Liver (tissue), 8 donors: ENCODE measurements at regions not wholly inside any gene's neighbourhood (a gene's known extent, or its start where the extent isn't known, plus 50 kb on each side); places are given as distances from the start of the nearest gene placed in this dataset.

Experiments used
- DNase-seq: peaks from one replicate; pipeline ENCODE4 v3.0.0-alpha.2; 2017; ENCODE audit warnings: low spot score
- H3K27ac ChIP-seq, 2 donors: one replicate each; pipeline ENCODE4 v1.7.0; 2013; ENCODE audit warnings: inconsistent platforms in 2 of 2, low read length in 2 of 2, control low read depth in 1 of 2, low read depth in 1 of 2, mild to moderate bottlenecking in 1 of 2
- H3K27me3 ChIP-seq, 4 donors: one replicate each; pipeline versions ENCODE4 v1.6.1 to v1.7.0; 2013; ENCODE audit warnings: low read length in 3 of 4, inconsistent platforms in 1 of 4, mild to moderate bottlenecking in 1 of 4, moderate library complexity in 1 of 4; ENCODE audit not compliant: control insufficient read depth in 4 of 4, insufficient read depth in 4 of 4
- H3K36me3 ChIP-seq, 4 donors: one replicate each; pipeline versions ENCODE4 v1.6.1 to v1.7.0; 2013; ENCODE audit warnings: low read length in 3 of 4, mild to moderate bottlenecking in 3 of 4, low read depth in 1 of 4, moderate library complexity in 1 of 4; ENCODE audit not compliant: control insufficient read depth in 4 of 4, insufficient read depth in 3 of 4
- H3K4me1 ChIP-seq, 4 donors: one replicate each; pipeline versions ENCODE4 v1.6.1 to v1.7.0; 2013; ENCODE audit warnings: low read length in 3 of 4, mild to moderate bottlenecking in 3 of 4, moderate library complexity in 1 of 4; ENCODE audit not compliant: control insufficient read depth in 4 of 4, insufficient read depth in 4 of 4
- H3K4me3 ChIP-seq, 3 donors: one replicate each; pipeline versions ENCODE4 v1.6.1 to v1.7.0; 2013; ENCODE audit warnings: low read length in 3 of 3, control low read depth in 1 of 3, low read depth in 1 of 3, mild to moderate bottlenecking in 1 of 3
- H3K9ac ChIP-seq, 2 donors: one replicate each; pipeline ENCODE4 v1.7.0; 2013; ENCODE audit warnings: low read length in 2 of 2, mild to moderate bottlenecking in 2 of 2, moderate library complexity in 2 of 2, control low read depth in 1 of 2, low read depth in 1 of 2
- H3K9me3 ChIP-seq, 4 donors: one replicate each; pipeline versions ENCODE4 v1.6.1 to v1.7.0; 2013; ENCODE audit warnings: low read length in 3 of 4; ENCODE audit not compliant: control insufficient read depth in 4 of 4
- EGR1 ChIP-seq, 2 donors: IDR thresholded peaks; 2 replicates each; pipeline ENCODE4 v1.6.1; 2016 to 2018; ENCODE audit warnings: antibody characterized with exemption in 2 of 2, low read depth in 2 of 2
- FOXA1 ChIP-seq: IDR thresholded peaks from 2 replicates; pipeline ENCODE4 v1.6.1; 2016; ENCODE audit warnings: antibody characterized with exemption
- FOXA2 ChIP-seq: IDR thresholded peaks from 2 replicates; pipeline ENCODE4 v1.6.1; 2016; ENCODE audit warnings: antibody characterized with exemption
- GABPA ChIP-seq, 2 donors: IDR thresholded peaks in 1 of 2; conservative IDR thresholded peaks in 1 of 2; 2 replicates each; pipeline ENCODE4 v1.6.1; 2016; ENCODE audit warnings: antibody characterized with exemption in 2 of 2, mild to moderate bottlenecking in 1 of 2, moderate library complexity in 1 of 2
- HNF4A ChIP-seq, 2 donors: conservative IDR thresholded peaks; 2 replicates each; pipeline ENCODE4 v1.6.1; 2016; ENCODE audit warnings: antibody characterized with exemption in 2 of 2, mild to moderate bottlenecking in 2 of 2
- HNF4G ChIP-seq: IDR thresholded peaks from 2 replicates; pipeline ENCODE4 v1.6.1; 2016; ENCODE audit warnings: antibody characterized with exemption
- JUND ChIP-seq, 2 donors: IDR thresholded peaks; 2 replicates each; pipeline ENCODE4 v1.6.1; 2016; ENCODE audit warnings: antibody characterized with exemption in 2 of 2
- NR2F2 ChIP-seq: IDR thresholded peaks from 2 replicates; pipeline ENCODE4 v1.6.1; 2016; ENCODE audit warnings: antibody characterized with exemption
- RAD21 ChIP-seq, 2 donors: IDR thresholded peaks; 2 replicates each; pipeline ENCODE4 v1.6.1; 2016; ENCODE audit warnings: antibody characterized with exemption in 2 of 2, mild to moderate bottlenecking in 2 of 2
- RXRA ChIP-seq, 2 donors: IDR thresholded peaks; 2 replicates each; pipeline ENCODE4 v1.6.1; 2017 to 2018; ENCODE audit warnings: antibody characterized with exemption in 2 of 2, mild to moderate bottlenecking in 1 of 2
- SP1 ChIP-seq: IDR thresholded peaks from 2 replicates; pipeline ENCODE4 v1.6.1; 2018; ENCODE audit warnings: antibody characterized with exemption, mild to moderate bottlenecking
- TAF1 ChIP-seq: conservative IDR thresholded peaks from 2 replicates; pipeline ENCODE4 v1.6.1; 2016; ENCODE audit warnings: antibody characterized with exemption, mild to moderate bottlenecking
- YY1 ChIP-seq: IDR thresholded peaks from 2 replicates; pipeline ENCODE4 v1.6.1; 2016; ENCODE audit warnings: antibody characterized with exemption, mild to moderate bottlenecking
- WGBS: extraction: QIAGEN DNeasy Blood & Tissue Kit; methylation state at CpG from one replicate; pipeline ENCODE4 v1.1.7; 2013; 5-methylcytosine and 5-hydroxymethylcytosine counted together
- TF ChIP-seq, protein P1 (sequence below): IDR thresholded peaks from 2 replicates; pipeline ENCODE4 v1.6.1; 2016; ENCODE audit warnings: antibody characterized with exemption
- TF ChIP-seq, protein P2 (sequence below): IDR thresholded peaks from 2 replicates; pipeline ENCODE4 v1.6.1; 2016; ENCODE audit warnings: antibody characterized with exemption, mild to moderate bottlenecking
- TF ChIP-seq, protein P3 (sequence below): IDR thresholded peaks from 2 replicates; pipeline ENCODE4 v1.6.1; 2016; ENCODE audit warnings: antibody characterized with exemption
- TF ChIP-seq, protein P4 (sequence below): fragments of 150-350 bp; IDR thresholded peaks from 2 replicates; pipeline ENCODE4 v1.5.1; 2017; ENCODE audit warnings: improper control_type of control experiment, low read depth, low read length; ENCODE audit not compliant: missing input control
- TF ChIP-seq, protein P5 (sequence below): IDR thresholded peaks from 2 replicates; pipeline ENCODE4 v1.6.1; 2016; ENCODE audit warnings: antibody characterized with exemption
- donor health status: healthy.
- donor health status: healthy.
- donor health status: healthy.
- donor health status: healthy.
- donor health status: healthy.

DNA sequence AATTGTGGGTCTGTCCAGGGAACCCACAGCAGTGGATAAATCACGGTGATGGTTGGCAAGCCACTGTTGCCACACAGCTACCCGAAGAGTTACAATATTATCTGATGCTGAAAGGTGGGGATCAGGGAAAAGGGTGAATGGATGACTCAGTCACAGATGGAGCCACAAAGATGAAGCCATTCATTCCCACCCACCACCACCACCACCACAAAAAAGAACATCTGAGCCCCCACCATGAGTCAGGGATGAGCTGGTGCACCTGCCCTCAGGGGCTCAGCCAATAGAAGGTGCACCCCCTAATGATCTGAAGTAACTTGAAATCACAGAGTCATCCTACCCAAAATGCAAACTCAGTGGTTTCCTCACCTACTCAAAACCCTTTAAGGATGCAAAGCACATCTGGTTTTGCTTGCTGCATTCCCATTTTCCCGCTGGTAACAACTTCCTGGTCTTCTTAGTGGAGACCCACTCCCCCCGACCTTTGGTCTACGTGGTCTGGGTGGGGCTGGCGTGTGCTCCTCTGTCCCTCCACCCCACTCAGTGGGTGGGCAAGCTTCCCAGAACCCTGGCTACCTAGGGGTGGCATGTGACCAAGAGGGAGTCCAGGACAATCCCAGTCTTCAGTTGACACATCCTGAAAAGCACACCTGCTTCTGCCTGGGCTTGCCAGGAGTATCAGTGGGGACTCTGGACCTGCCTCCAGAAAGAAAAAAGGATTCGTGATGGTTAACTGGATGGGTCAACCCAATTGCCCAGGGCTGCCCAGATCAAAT, 125.5 kb downstream of the ANKRD60 start:
- H3K36me3 ChIP-seq = no peaks in the 10 kb centered on the region
- no peak overlapping the region for H3K9ac ChIP-seq
- H3K9me3 ChIP-seq = no peaks in the 10 kb centered on the region
- TF ChIP-seq, protein P1, sequence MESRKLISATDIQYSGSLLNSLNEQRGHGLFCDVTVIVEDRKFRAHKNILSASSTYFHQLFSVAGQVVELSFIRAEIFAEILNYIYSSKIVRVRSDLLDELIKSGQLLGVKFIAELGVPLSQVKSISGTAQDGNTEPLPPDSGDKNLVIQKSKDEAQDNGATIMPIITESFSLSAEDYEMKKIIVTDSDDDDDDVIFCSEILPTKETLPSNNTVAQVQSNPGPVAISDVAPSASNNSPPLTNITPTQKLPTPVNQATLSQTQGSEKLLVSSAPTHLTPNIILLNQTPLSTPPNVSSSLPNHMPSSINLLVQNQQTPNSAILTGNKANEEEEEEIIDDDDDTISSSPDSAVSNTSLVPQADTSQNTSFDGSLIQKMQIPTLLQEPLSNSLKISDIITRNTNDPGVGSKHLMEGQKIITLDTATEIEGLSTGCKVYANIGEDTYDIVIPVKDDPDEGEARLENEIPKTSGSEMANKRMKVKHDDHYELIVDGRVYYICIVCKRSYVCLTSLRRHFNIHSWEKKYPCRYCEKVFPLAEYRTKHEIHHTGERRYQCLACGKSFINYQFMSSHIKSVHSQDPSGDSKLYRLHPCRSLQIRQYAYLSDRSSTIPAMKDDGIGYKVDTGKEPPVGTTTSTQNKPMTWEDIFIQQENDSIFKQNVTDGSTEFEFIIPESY = no peak
- TF ChIP-seq, protein P2, sequence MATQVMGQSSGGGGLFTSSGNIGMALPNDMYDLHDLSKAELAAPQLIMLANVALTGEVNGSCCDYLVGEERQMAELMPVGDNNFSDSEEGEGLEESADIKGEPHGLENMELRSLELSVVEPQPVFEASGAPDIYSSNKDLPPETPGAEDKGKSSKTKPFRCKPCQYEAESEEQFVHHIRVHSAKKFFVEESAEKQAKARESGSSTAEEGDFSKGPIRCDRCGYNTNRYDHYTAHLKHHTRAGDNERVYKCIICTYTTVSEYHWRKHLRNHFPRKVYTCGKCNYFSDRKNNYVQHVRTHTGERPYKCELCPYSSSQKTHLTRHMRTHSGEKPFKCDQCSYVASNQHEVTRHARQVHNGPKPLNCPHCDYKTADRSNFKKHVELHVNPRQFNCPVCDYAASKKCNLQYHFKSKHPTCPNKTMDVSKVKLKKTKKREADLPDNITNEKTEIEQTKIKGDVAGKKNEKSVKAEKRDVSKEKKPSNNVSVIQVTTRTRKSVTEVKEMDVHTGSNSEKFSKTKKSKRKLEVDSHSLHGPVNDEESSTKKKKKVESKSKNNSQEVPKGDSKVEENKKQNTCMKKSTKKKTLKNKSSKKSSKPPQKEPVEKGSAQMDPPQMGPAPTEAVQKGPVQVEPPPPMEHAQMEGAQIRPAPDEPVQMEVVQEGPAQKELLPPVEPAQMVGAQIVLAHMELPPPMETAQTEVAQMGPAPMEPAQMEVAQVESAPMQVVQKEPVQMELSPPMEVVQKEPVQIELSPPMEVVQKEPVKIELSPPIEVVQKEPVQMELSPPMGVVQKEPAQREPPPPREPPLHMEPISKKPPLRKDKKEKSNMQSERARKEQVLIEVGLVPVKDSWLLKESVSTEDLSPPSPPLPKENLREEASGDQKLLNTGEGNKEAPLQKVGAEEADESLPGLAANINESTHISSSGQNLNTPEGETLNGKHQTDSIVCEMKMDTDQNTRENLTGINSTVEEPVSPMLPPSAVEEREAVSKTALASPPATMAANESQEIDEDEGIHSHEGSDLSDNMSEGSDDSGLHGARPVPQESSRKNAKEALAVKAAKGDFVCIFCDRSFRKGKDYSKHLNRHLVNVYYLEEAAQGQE = no peak
- 61% methylated on average over 7 of the region's 7 CpGs for WGBS
- DNase-seq = no peak
- H3K27me3 ChIP-seq = peaks cover 0 to 6% (median 0%) of the 10 kb centered on the region in 4 donors
- H3K27ac ChIP-seq = no peak overlapping the region
- H3K4me3 ChIP-seq = no peak overlapping the region
- H3K4me1 ChIP-seq = no peaks in the 10 kb centered on the region

DNA sequence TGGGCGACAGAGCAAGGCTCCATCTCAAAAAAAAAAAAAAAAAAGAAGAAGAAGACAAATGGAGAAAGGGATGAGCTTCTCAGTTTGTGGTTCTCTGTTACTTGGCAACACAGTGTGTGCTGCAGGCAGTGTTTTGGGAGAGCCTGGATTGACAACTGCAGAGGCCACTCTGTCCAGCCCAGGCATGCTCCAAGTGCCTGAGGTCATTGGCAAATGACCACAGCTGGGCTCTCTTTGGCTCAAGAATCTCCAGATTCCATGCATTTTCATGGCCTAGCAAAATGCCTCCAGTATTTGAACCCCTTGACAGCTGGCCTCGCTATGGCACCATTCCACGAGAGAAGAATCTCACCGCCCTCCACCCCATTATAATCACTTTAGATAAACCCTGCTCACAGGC, 126.2 kb downstream of the ANKRD60 start:
- no peaks in the 10 kb centered on the region for H3K36me3 ChIP-seq

More for the DNA sequence above, 126.2 kb downstream of the ANKRD60 start:
- peaks cover 0 to 6% (median 0%) of the 10 kb centered on the region in 4 donors for H3K27me3 ChIP-seq
- DNase-seq = no peak
- H3K4me3 ChIP-seq = no peak overlapping the region
- H3K9ac ChIP-seq = no peak overlapping the region
- H3K27ac ChIP-seq = no peak overlapping the region
- 82% methylated on average over 4 of the region's 4 CpGs for WGBS
- H3K4me1 ChIP-seq = no peaks in the 10 kb centered on the region
- H3K9me3 ChIP-seq = no peaks in the 10 kb centered on the region
- no peak for TF ChIP-seq JUND (IDR thresholded peaks at IDR 0.05)
- TF ChIP-seq SP1 = no peak
- TF ChIP-seq, protein P3, sequence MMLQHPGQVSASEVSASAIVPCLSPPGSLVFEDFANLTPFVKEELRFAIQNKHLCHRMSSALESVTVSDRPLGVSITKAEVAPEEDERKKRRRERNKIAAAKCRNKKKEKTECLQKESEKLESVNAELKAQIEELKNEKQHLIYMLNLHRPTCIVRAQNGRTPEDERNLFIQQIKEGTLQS = no peak
- TF ChIP-seq, protein P1 = no peak
- TF ChIP-seq RXRA (IDR thresholded peaks at IDR 0.05) = no peak
- no peak for TF ChIP-seq FOXA2
- TF ChIP-seq FOXA1 = no peak
- no peak for TF ChIP-seq RAD21 (IDR thresholded peaks at IDR 0.05)
- TF ChIP-seq HNF4A (conservative IDR thresholded peaks at IDR 0.05) = no peak
- TF ChIP-seq GABPA (IDR thresholded peaks at IDR 0.05 in 1 of 2, conservative IDR thresholded peaks at IDR 0.05 in 1 of 2) = no peak
- no peak for TF ChIP-seq TAF1
- TF ChIP-seq YY1 = no peak
- TF ChIP-seq, protein P2 = no peak
- TF ChIP-seq EGR1 (IDR thresholded peaks at IDR 0.05; ENCODE audit: low read depth in 2 of 2) = no peak
- TF ChIP-seq, protein P4, sequence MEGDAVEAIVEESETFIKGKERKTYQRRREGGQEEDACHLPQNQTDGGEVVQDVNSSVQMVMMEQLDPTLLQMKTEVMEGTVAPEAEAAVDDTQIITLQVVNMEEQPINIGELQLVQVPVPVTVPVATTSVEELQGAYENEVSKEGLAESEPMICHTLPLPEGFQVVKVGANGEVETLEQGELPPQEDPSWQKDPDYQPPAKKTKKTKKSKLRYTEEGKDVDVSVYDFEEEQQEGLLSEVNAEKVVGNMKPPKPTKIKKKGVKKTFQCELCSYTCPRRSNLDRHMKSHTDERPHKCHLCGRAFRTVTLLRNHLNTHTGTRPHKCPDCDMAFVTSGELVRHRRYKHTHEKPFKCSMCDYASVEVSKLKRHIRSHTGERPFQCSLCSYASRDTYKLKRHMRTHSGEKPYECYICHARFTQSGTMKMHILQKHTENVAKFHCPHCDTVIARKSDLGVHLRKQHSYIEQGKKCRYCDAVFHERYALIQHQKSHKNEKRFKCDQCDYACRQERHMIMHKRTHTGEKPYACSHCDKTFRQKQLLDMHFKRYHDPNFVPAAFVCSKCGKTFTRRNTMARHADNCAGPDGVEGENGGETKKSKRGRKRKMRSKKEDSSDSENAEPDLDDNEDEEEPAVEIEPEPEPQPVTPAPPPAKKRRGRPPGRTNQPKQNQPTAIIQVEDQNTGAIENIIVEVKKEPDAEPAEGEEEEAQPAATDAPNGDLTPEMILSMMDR = no peak
- TF ChIP-seq HNF4G = no peak
- TF ChIP-seq NR2F2 = no peak
- TF ChIP-seq, protein P5, sequence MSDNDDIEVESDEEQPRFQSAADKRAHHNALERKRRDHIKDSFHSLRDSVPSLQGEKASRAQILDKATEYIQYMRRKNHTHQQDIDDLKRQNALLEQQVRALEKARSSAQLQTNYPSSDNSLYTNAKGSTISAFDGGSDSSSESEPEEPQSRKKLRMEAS = no peak
